K562 (cell line): ENCODE measurements at regions not wholly inside any gene's neighbourhood (a gene's known extent, or its start where the extent isn't known, plus 50 kb on each side); places are given as distances from the start of the nearest gene placed in this dataset.

ENCODE experiments used
- ATAC-seq: fragments of 200-7000 bp; cut with Tn5 transposase; 3 replicates; pipeline ENCODE4 v1.9.1; 2020; ENCODE audit warnings: moderate library complexity
- BruUV-seq: library from RNA; stranded (reverse); fragments of 400-500 nt; replicated peaks from 2 replicates; lab custom pipeline; 2021; lab: Mats Ljungman, UMichigan
- CTCF ChIA-PET: fragments of 300-600 bp; formaldehyde crosslinking; extraction: SDS; loops from one replicate; lab custom pipeline; 2021; ENCODE audit warnings: low intra/inter-chr PET ratio; lab: Yijun Ruan, JAX
- POLR2A ChIA-PET: fragments of 300-600, 350-650 bp; sonication (Branson Sonifier 250); formaldehyde crosslinking; extraction: SDS; loops from one replicate; lab custom pipeline; 2021; ENCODE audit warnings: antibody characterized with exemption, inconsistent platforms; lab: Yijun Ruan, JAX
- DNase-seq, 4 experiments: peaks; one replicate each; pipeline versions ENCODE4 v3.0.0 to v3.0.0-alpha.2; 2011 to 2018; ENCODE audit warnings: low spot score in 3 of 4, mixed read lengths in 3 of 4; ENCODE audit errors: extremely low read depth in 1 of 4
- FAIRE-seq: peaks from 2 replicates; lab custom pipeline; 2011; peaks lifted over from hg19 to GRCh38; lab: Jason Lieb, UNC
- H2AFZ ChIP-seq: 2 replicates; pipeline ENCODE4 v1.6.0; 2011; ENCODE audit warnings: low read depth, low read length, control low read depth, inconsistent platforms
- H3K27ac ChIP-seq: fragments of 200-600 bp; 3 replicates; pipeline ENCODE4 v1.8.0; 2011; ENCODE audit warnings: low read depth, mild to moderate bottlenecking, control low read depth, inconsistent platforms, low read length, moderate library complexity, mixed read lengths; ENCODE audit errors: extremely low read depth
- H3K27me3 ChIP-seq, 2 experiments: fragments of 300-600 bp in 1 of 2; 2 replicates in 1 of 2; 3 replicates in 1 of 2; pipeline versions ENCODE4 v1.6.0 to v1.8.0; 2011; ENCODE audit warnings: inconsistent platforms in 2 of 2, low read length in 2 of 2, mild to moderate bottlenecking in 1 of 2, mixed read lengths in 1 of 2, moderate library complexity in 1 of 2; ENCODE audit not compliant: control insufficient read depth in 2 of 2, insufficient read depth in 2 of 2
- H3K36me3 ChIP-seq: fragments of 300-600 bp; 3 replicates; pipeline ENCODE4 v1.8.0; 2011; ENCODE audit warnings: mild to moderate bottlenecking, low read length, inconsistent platforms; ENCODE audit not compliant: control insufficient read depth, insufficient read depth
- H3K4me1 ChIP-seq, 2 experiments: fragments of 200-600 bp in 1 of 2; replicated peaks in 1 of 2; 2 replicates in 1 of 2; 3 replicates in 1 of 2; pipeline versions ENCODE4 v1.5.1 to v1.8.0; 2011; ENCODE audit warnings: inconsistent platforms in 2 of 2, low read length in 2 of 2, mild to moderate bottlenecking in 1 of 2, mixed read lengths in 1 of 2, moderate library complexity in 1 of 2; ENCODE audit not compliant: control insufficient read depth in 2 of 2, insufficient read depth in 2 of 2
- H3K4me2 ChIP-seq: 2 replicates; pipeline ENCODE4 v1.6.1; 2011; ENCODE audit warnings: low read length, control low read depth, inconsistent platforms, mixed read lengths; ENCODE audit not compliant: insufficient read depth
- H3K4me3 ChIP-seq: fragments of 200-600 bp; sonication (generic), shearing (Covaris generic); 2 replicates; pipeline ENCODE4 v1.5.1; 2016; ENCODE audit warnings: control low read depth, inconsistent platforms
- H3K79me2 ChIP-seq: fragments of 200-600 bp; 3 replicates; pipeline ENCODE4 v1.8.0; 2011; ENCODE audit warnings: low read length, inconsistent platforms; ENCODE audit not compliant: control insufficient read depth, insufficient read depth
- H3K9ac ChIP-seq, 2 experiments: 2 replicates each; pipeline versions ENCODE4 v1.6.0 to v1.6.1; 2011; ENCODE audit warnings: low read depth in 2 of 2, low read length in 2 of 2, control low read depth in 1 of 2, inconsistent platforms in 1 of 2, mild to moderate bottlenecking in 1 of 2, mixed read lengths in 1 of 2; ENCODE audit not compliant: insufficient read depth in 1 of 2
- H3K9me1 ChIP-seq: one replicate; pipeline ENCODE4 v1.6.0; 2011; ENCODE audit warnings: inconsistent platforms, mild to moderate bottlenecking, low read length, moderate library complexity; ENCODE audit not compliant: control insufficient read depth, insufficient read depth
- H3K9me3 ChIP-seq: replicated peaks from 2 replicates; pipeline ENCODE4 v1.5.1; 2011; ENCODE audit warnings: low read depth, low read length, inconsistent platforms; ENCODE audit not compliant: control insufficient read depth, insufficient read depth
- H4K20me1 ChIP-seq: replicated peaks from 2 replicates; pipeline ENCODE4 v1.6.1; 2011; ENCODE audit warnings: low read length, inconsistent platforms, mixed read lengths; ENCODE audit not compliant: control insufficient read depth, insufficient read depth
- ARID4B ChIP-seq: sonication (generic); formaldehyde crosslinking; IDR thresholded peaks from 2 replicates; pipeline ENCODE4 v1.8.0; 2022; ENCODE audit warnings: mild to moderate bottlenecking, missing genetic modification reagents
- BDP1 ChIP-seq: IDR thresholded peaks from 3 replicates; pipeline ENCODE4 v1.6.1; 2011; ENCODE audit not compliant: insufficient read length, insufficient read depth
- EGR1 ChIP-seq: fragments of 450-650 bp; conservative IDR thresholded peaks from 2 replicates; pipeline ENCODE4 v1.6.1; 2017; ENCODE audit warnings: mild to moderate bottlenecking
- ELF4 ChIP-seq: fragments of 450-650 bp; formaldehyde crosslinking; IDR thresholded peaks from 2 replicates; pipeline ENCODE4 v1.4.0; 2022; ENCODE audit warnings: missing genetic modification characterization
- ESRRB ChIP-seq: fragments of 250-450 bp; sonication (Bioruptor Pico); IDR thresholded peaks from 2 replicates; pipeline ENCODE4 v1.5.0; 2020; ENCODE audit warnings: mild to moderate bottlenecking, moderate library complexity, borderline replicate concordance
- HCFC1 ChIP-seq: IDR thresholded peaks from 2 replicates; pipeline ENCODE4 v1.6.1; 2012; ENCODE audit warnings: low read depth, low read length, improper control_type of control experiment
- HDGF ChIP-seq: fragments of 450-650 bp; IDR thresholded peaks from 2 replicates; pipeline ENCODE4 v1.6.1; 2016
- MIER1 ChIP-seq: fragments of 450-650 bp; IDR thresholded peaks from 2 replicates; pipeline ENCODE4 v1.6.1; 2016; ENCODE audit warnings: antibody characterized with exemption, mild to moderate bottlenecking, low read depth
- NFYB ChIP-seq: IDR thresholded peaks from 2 replicates; pipeline ENCODE4 v1.6.1; 2011; ENCODE audit warnings: mild to moderate bottlenecking, moderate library complexity; ENCODE audit not compliant: insufficient read length; ENCODE audit errors: extremely low read depth
- PYGO2 ChIP-seq: fragments of 450-650 bp; IDR thresholded peaks from 2 replicates; pipeline ENCODE4 v1.6.1; 2016; ENCODE audit warnings: mild to moderate bottlenecking, missing genetic modification characterization, moderate library complexity, missing compliant biosample characterization
- TFE3 ChIP-seq: fragments of 450-650 bp; formaldehyde crosslinking; IDR thresholded peaks from 2 replicates; pipeline ENCODE4 v1.4.0; 2020; ENCODE audit warnings: mild to moderate bottlenecking, mixed read lengths
- THRA ChIP-seq: fragments of 450-650 bp; IDR thresholded peaks from 2 replicates; pipeline ENCODE4 v1.6.1; 2017; ENCODE audit warnings: mild to moderate bottlenecking, moderate library complexity
- ZBTB7A ChIP-seq: IDR thresholded peaks from 2 replicates; pipeline ENCODE4 v1.6.1; 2011; ENCODE audit warnings: low read depth, mild to moderate bottlenecking, low read length, moderate library complexity, borderline replicate concordance; ENCODE audit not compliant: control insufficient read depth
- ZNF232 ChIP-seq: sonication (generic); formaldehyde crosslinking; IDR thresholded peaks from 2 replicates; pipeline ENCODE4 v1.8.0; 2022; ENCODE audit warnings: mild to moderate bottlenecking, missing genetic modification reagents
- ZNF41 ChIP-seq: fragments of 250-450 bp; sonication (Bioruptor Pico); conservative IDR thresholded peaks from 2 replicates; pipeline ENCODE4 v1.4.0; 2020; ENCODE audit warnings: mild to moderate bottlenecking
- ZNF696 ChIP-seq: fragments of 250-450 bp; sonication (Bioruptor Pico); conservative IDR thresholded peaks from 2 replicates; pipeline ENCODE4 v1.4.0; 2020; ENCODE audit warnings: mild to moderate bottlenecking, moderate library complexity
- ZNF780A ChIP-seq: fragments of 250-450 bp; sonication (Bioruptor Pico); IDR thresholded peaks from 2 replicates; pipeline ENCODE4 v1.5.0; 2021; ENCODE audit warnings: mild to moderate bottlenecking
- WGBS: fragments of 100-300 bp; shearing (Covaris generic); methylation state at CpG from one replicate; pipeline ENCODE4 v1.1.6; 2016; ENCODE audit warnings: low coverage, mixed read lengths; ENCODE audit not compliant: insufficient coverage; ENCODE audit errors: missing lambda C conversion rate; 5-methylcytosine and 5-hydroxymethylcytosine counted together
- in situ Hi-C: fragments of 300-500 bp; cut with MboI; formaldehyde crosslinking; loops from 4 replicates; pipeline ENCODE4 v1.15.0; 2018; ENCODE audit warnings: inconsistent platforms, mixed read lengths
- intact Hi-C: fragments of 100-400 bp; cut with micrococcal nuclease; formaldehyde crosslinking; loops from 2 replicates; pipeline ENCODE4 v1.14.2; 2022

GRCh38 chr13:62388515-62388914 lies 972.9 kb upstream of the PCDH20 start (continued):
- TF ChIP-seq ARID4B (CRISPR knock-in tag) (no peak), TFE3 (CRISPR knock-in tag) (no peak), ZNF41 (CRISPR knock-in tag) (no peak), NFYB (no peak)

- H2AFZ ChIP-seq, result no peak overlapping the region
- WGBS, result 0% methylated on average over 3 of the region's 3 CpGs
- TF ChIP-seq ELF4 (CRISPR knock-in tag), result no peak
- TF ChIP-seq ESRRB (CRISPR knock-in tag), result no peak
- no peak for TF ChIP-seq ZNF780A (CRISPR knock-in tag)
- TF ChIP-seq ZBTB7A, result no peak
- no peak for TF ChIP-seq PYGO2 (tag)
- TF ChIP-seq MIER1, result no peak
- no peak for TF ChIP-seq ZNF696 (CRISPR knock-in tag)
- TF ChIP-seq HDGF, result no peak
- no peak for TF ChIP-seq EGR1
- no peak for TF ChIP-seq HCFC1
- no peak for TF ChIP-seq ZNF232 (CRISPR knock-in tag)
- TF ChIP-seq BDP1, result no peak
- TF ChIP-seq THRA, result no peak
- no peak for FAIRE-seq
- no peaks in the 10 kb centered on the region for H3K36me3 ChIP-seq
- no peaks in the 10 kb centered on the region for H3K27me3 ChIP-seq
- H3K9ac ChIP-seq, result no peak overlapping the region
- ChIA-PET CTCF (no interaction called here), POLR2A (no interaction called here)
- intact Hi-C loops (no loop called here), in situ Hi-C loops (no loop called here)
- DNase-seq, result no peak
- no peak overlapping the region for H3K4me2 ChIP-seq
- no peak overlapping the region for H3K4me3 ChIP-seq
- no peaks in the 10 kb centered on the region for H3K4me1 ChIP-seq
- H3K9me1 ChIP-seq, result no peaks in the 10 kb centered on the region
- no peaks in the 10 kb centered on the region for H3K79me2 ChIP-seq
- ATAC-seq, result no peak
- no peak overlapping the region for H3K27ac ChIP-seq
- H3K9me3 ChIP-seq, result no peaks in the 10 kb centered on the region
- H4K20me1 ChIP-seq, result no peaks in the 10 kb centered on the region
- no TSS peak for BruUV-seq
Observed at GRCh38 chr13:62387647-62388046, 972.0 kb upstream of the PCDH20 start.
